Right lobe of liver (tissue), 4 donors: ENCODE measurements at regions not wholly inside any gene's neighbourhood (a gene's known extent, or its start where the extent isn't known, plus 50 kb on each side); places are given as distances from the start of the nearest gene placed in this dataset.

ENCODE experiments used
- CTCF ChIP-seq, 4 donors: fragments of 200-600 bp in 3 of 4; fragments of 450-650 bp in 1 of 4; IDR thresholded peaks; one replicate each; pipeline versions ENCODE4 v1.5.1 to v1.8.0; 2016 to 2022; ENCODE audit warnings: antibody characterized with exemption in 4 of 4, mild to moderate bottlenecking in 2 of 4
- POLR2A ChIP-seq: fragments of 450-650 bp; IDR thresholded peaks from one replicate; pipeline ENCODE4 v1.6.1; 2017; ENCODE audit warnings: antibody characterized with exemption, mild to moderate bottlenecking
- donor health status: DM: no; HTN: no; CAD: no.
- donor health status: DM: no; HTN: no; CAD: no.
- donor health status: DM: no; HTN: yes; CAD: no.

GRCh38 chr5:73254642-73255041, 81.6 kb downstream of the TMEM174 start:
- TF ChIP-seq CTCF (IDR thresholded peaks at IDR 0.05) (no peak), POLR2A (no peak)
